HepG2 (cell line): ENCODE measurements at regions not wholly inside any gene's neighbourhood (a gene's known extent, or its start where the extent isn't known, plus 50 kb on each side); places are given as distances from the start of the nearest gene placed in this dataset.

ENCODE experiments used
- ATAC-seq: fragments of 200-7000 bp; cut with Tn5 transposase; 3 replicates; pipeline ENCODE4 v1.9.1; 2020; ENCODE audit warnings: mild to moderate bottlenecking, moderate library complexity
- BruUV-seq: library from RNA; stranded (reverse); fragments of 400-500 nt; replicated peaks from 2 replicates; lab custom pipeline; 2021; lab: Mats Ljungman, UMichigan
- CTCF ChIA-PET: fragments of 300-600 bp; formaldehyde crosslinking; extraction: SDS; loops from one replicate; lab custom pipeline; 2021; ENCODE audit warnings: low total read pairs, inconsistent platforms, low intra/inter-chr PET ratio; lab: Yijun Ruan, JAX
- POLR2A ChIA-PET: fragments of 350-600 bp; sonication (Branson Sonifier 250); formaldehyde crosslinking; loops from one replicate; lab custom pipeline; 2020; ENCODE audit warnings: antibody characterized with exemption, inconsistent platforms; lab: Yijun Ruan, JAX
- DNase-seq: peaks from one replicate; pipeline ENCODE4 v3.0.0-alpha.2; 2015; ENCODE audit warnings: low spot score
- FAIRE-seq: peaks from 3 replicates; lab custom pipeline; 2011; peaks lifted over from hg19 to GRCh38; lab: Jason Lieb, UNC
- H2AFZ ChIP-seq: one replicate; pipeline ENCODE4 v1.6.1; 2011; ENCODE audit warnings: low read length, inconsistent platforms
- H3K27ac ChIP-seq: fragments of 300-600 bp; 3 replicates; pipeline ENCODE4 v1.8.0; 2011; ENCODE audit warnings: mixed run types, mild to moderate bottlenecking, mixed read lengths, low read length, inconsistent platforms; ENCODE audit not compliant: insufficient read depth; ENCODE audit errors: extremely low read length
- H3K27me3 ChIP-seq, 2 experiments: fragments of 200-600 bp in 1 of 2; 2 replicates in 1 of 2; 3 replicates in 1 of 2; pipeline versions ENCODE4 v1.6.0 to v1.8.0; 2011; ENCODE audit warnings: low read length in 2 of 2, mild to moderate bottlenecking in 2 of 2, moderate library complexity in 2 of 2, inconsistent platforms in 1 of 2; ENCODE audit not compliant: insufficient read depth in 2 of 2, control insufficient read depth in 1 of 2
- H3K36me3 ChIP-seq, 2 experiments: fragments of 200-600 bp in 1 of 2; replicated peaks in 1 of 2; 2 replicates in 1 of 2; 3 replicates in 1 of 2; pipeline versions ENCODE4 v1.5.1 to v1.8.0; 2011; ENCODE audit warnings: low read length in 2 of 2, inconsistent platforms in 1 of 2; ENCODE audit not compliant: insufficient read depth in 2 of 2, control insufficient read depth in 1 of 2
- H3K4me1 ChIP-seq: 2 replicates; pipeline ENCODE4 v1.5.1; 2012; ENCODE audit warnings: low read length, inconsistent platforms; ENCODE audit not compliant: insufficient read depth
- H3K4me2 ChIP-seq: 2 replicates; pipeline ENCODE4 v1.6.0; 2011; ENCODE audit warnings: low read depth, low read length, inconsistent platforms
- H3K4me3 ChIP-seq, 3 experiments: fragments of 200-600 bp in 1 of 3; sonication (generic), shearing (Covaris generic) in 1 of 3; replicated peaks in 1 of 3; 2 replicates each; pipeline ENCODE4 v1.5.1; 2011 to 2016; ENCODE audit warnings: low read length in 3 of 3, inconsistent platforms in 2 of 3, low read depth in 2 of 3, mild to moderate bottlenecking in 2 of 3, control low read depth in 1 of 3, mixed read lengths in 1 of 3; ENCODE audit not compliant: insufficient read depth in 1 of 3
- H3K79me2 ChIP-seq: one replicate; pipeline ENCODE4 v1.6.1; 2011; ENCODE audit warnings: low read length, inconsistent platforms; ENCODE audit not compliant: insufficient read depth
- H3K9ac ChIP-seq: 2 replicates; pipeline ENCODE4 v1.6.0; 2011; ENCODE audit warnings: mild to moderate bottlenecking, low read depth, low read length, inconsistent platforms; ENCODE audit not compliant: insufficient read depth
- H3K9me3 ChIP-seq: 2 replicates; pipeline ENCODE4 v1.5.1; 2012; ENCODE audit warnings: mild to moderate bottlenecking, low read length
- H4K20me1 ChIP-seq: 2 replicates; pipeline ENCODE4 v1.6.0; 2011; ENCODE audit warnings: inconsistent platforms, mild to moderate bottlenecking, low read length, moderate library complexity; ENCODE audit not compliant: insufficient read depth
- CREBL2 ChIP-seq: sonication (generic); formaldehyde crosslinking; IDR thresholded peaks from 2 replicates; pipeline ENCODE4 v1.8.1; 2023; ENCODE audit warnings: missing genetic modification reagents, mild to moderate bottlenecking, borderline replicate concordance
- GMEB2 ChIP-seq: IDR thresholded peaks from 2 replicates; pipeline ENCODE4 v1.6.1; 2016; ENCODE audit warnings: missing biosample characterization, missing genetic modification reagents, low read depth
- KLF6 ChIP-seq: IDR thresholded peaks from 2 replicates; pipeline ENCODE4 v1.8.0; 2016; ENCODE audit warnings: missing biosample characterization, missing genetic modification reagents
- MZF1 ChIP-seq: sonication (generic); formaldehyde crosslinking; IDR thresholded peaks from 2 replicates; pipeline ENCODE4 v1.8.1; 2023; ENCODE audit warnings: mild to moderate bottlenecking, missing genetic modification reagents, borderline replicate concordance
- RBAK ChIP-seq: sonication (generic); formaldehyde crosslinking; IDR thresholded peaks from 2 replicates; pipeline ENCODE4 v1.5.1; 2020; ENCODE audit warnings: mild to moderate bottlenecking, missing genetic modification reagents
- SETDB1 ChIP-seq: sonication (generic); formaldehyde crosslinking; IDR thresholded peaks from 2 replicates; pipeline ENCODE4 v1.5.1; 2020; ENCODE audit warnings: missing genetic modification reagents, mild to moderate bottlenecking, borderline replicate concordance
- YEATS4 ChIP-seq: sonication (generic); formaldehyde crosslinking; IDR thresholded peaks from 2 replicates; pipeline ENCODE4 v1.4.0; 2020; ENCODE audit warnings: missing genetic modification reagents, borderline replicate concordance
- ZNF362 ChIP-seq: sonication (generic); formaldehyde crosslinking; IDR thresholded peaks from 2 replicates; pipeline ENCODE4 v1.4.0; 2020; ENCODE audit warnings: missing genetic modification reagents, mild to moderate bottlenecking, borderline replicate concordance
- ZNF407 ChIP-seq: sonication (generic); formaldehyde crosslinking; IDR thresholded peaks from one replicate; pipeline ENCODE4 v1.5.1; 2020; ENCODE audit warnings: mild to moderate bottlenecking, missing genetic modification reagents; ENCODE audit errors: not compliant biosample characterization
- ZNF552 ChIP-seq: sonication (generic); formaldehyde crosslinking; IDR thresholded peaks from 2 replicates; pipeline ENCODE4 v1.9.0; 2022; ENCODE audit warnings: missing genetic modification reagents, mild to moderate bottlenecking, borderline replicate concordance
- ZNF776 ChIP-seq: sonication (generic); formaldehyde crosslinking; IDR thresholded peaks from 2 replicates; pipeline ENCODE4 v1.4.0; 2020; ENCODE audit warnings: mild to moderate bottlenecking, missing genetic modification reagents
- WGBS: methylation state at CpG from one replicate; pipeline ENCODE4 v1.1.6; 2017; ENCODE audit warnings: low lambda C conversion rate; 5-methylcytosine and 5-hydroxymethylcytosine counted together
- in situ Hi-C: cut with HindIII; loops from 2 replicates; pipeline ENCODE4 v1.10.0; 2017; ENCODE audit warnings: low pct_unique_long_range_greater_than_20kb; ENCODE audit not compliant: extremely low pct_ligation_motif_present
- intact Hi-C: fragments of 100-400 bp; cut with micrococcal nuclease; formaldehyde crosslinking; loops from one replicate; pipeline ENCODE4 v1.10.0; 2022; ENCODE audit not compliant: unreplicated experiment

- TF ChIP-seq YEATS4 (CRISPR knock-in tag), result no peak
- no peak for TF ChIP-seq ZNF776 (CRISPR knock-in tag)
Measured at GRCh38 chr13:54989418-54989817, 1960.8 kb downstream of the OLFM4 start (continued).

- no peaks in the 10 kb centered on the region for H3K4me1 ChIP-seq
- no peak for ATAC-seq
- no peak for FAIRE-seq
- WGBS, result 9% methylated on average over 1 of the region's 2 CpGs
- no peak overlapping the region for H3K4me2 ChIP-seq
- H3K9me3 ChIP-seq, result peaks cover 72% of the 10 kb centered on the region
- in situ Hi-C loops, result no loop called here
- intact Hi-C loops, result no loop called here
- H3K9ac ChIP-seq, result no peak overlapping the region
- no TSS peak for BruUV-seq
- no peak overlapping the region for H3K27ac ChIP-seq
- no peak for DNase-seq
- ChIA-PET CTCF (no interaction called here), POLR2A (no interaction called here)
- no peaks in the 10 kb centered on the region for H4K20me1 ChIP-seq
- H3K4me3 ChIP-seq, result no peak overlapping the region
- H3K27me3 ChIP-seq, result no peaks in the 10 kb centered on the region
- H3K79me2 ChIP-seq, result no peaks in the 10 kb centered on the region
- no peak overlapping the region for H2AFZ ChIP-seq
- no peaks in the 10 kb centered on the region for H3K36me3 ChIP-seq
- TF ChIP-seq GMEB2 (CRISPR knock-in tag), result no peak
- TF ChIP-seq SETDB1 (CRISPR knock-in tag), result no peak
- TF ChIP-seq CREBL2 (CRISPR knock-in tag), result no peak
- no peak for TF ChIP-seq ZNF552 (CRISPR knock-in tag)
- no peak for TF ChIP-seq ZNF362 (CRISPR knock-in tag)
- TF ChIP-seq RBAK, result no peak
- TF ChIP-seq ZNF407 (CRISPR knock-in tag), result no peak
- no peak for TF ChIP-seq MZF1 (CRISPR knock-in tag)
- no peak for TF ChIP-seq KLF6 (CRISPR knock-in tag)
Measured at GRCh38 chr13:54999399-54999907, 1970.8 kb downstream of the OLFM4 start.
